ENCODE measurements at regions not wholly inside any gene's neighbourhood (a gene's known extent, or its start where the extent isn't known, plus 50 kb on each side); places are given as distances from the start of the nearest gene placed in this dataset.

- intact Hi-C loops (cut with DNase I), result no loop called here
- no peaks in the 10 kb centered on the region for H3K36me3 ChIP-seq (ENCODE audit: control insufficient read depth in 2 of 3, insufficient read depth in 3 of 3, low read length in 3 of 3)
- no peak overlapping the region for H3K27ac ChIP-seq (ENCODE audit: low read depth in 2 of 2, low read length in 2 of 2)
- DNase-seq (no peak), FAIRE-seq (no peak)
- H3K4me1 ChIP-seq (ENCODE audit: control insufficient read depth in 2 of 3, insufficient read depth in 2 of 3, low read depth in 1 of 3, low read length in 3 of 3), result no peaks in the 10 kb centered on the region
- no peaks in the 10 kb centered on the region for H3K27me3 ChIP-seq (ENCODE audit: control insufficient read depth, insufficient read depth, low read length)
- no peak overlapping the region for H3K4me3 ChIP-seq (ENCODE audit: low read length in 3 of 3)
- H3K9me3 ChIP-seq (ENCODE audit: control insufficient read depth in 2 of 3, insufficient read depth in 1 of 3, low read length in 3 of 3), result no peaks in the 10 kb centered on the region
- no peak overlapping the region for H3K9ac ChIP-seq (ENCODE audit: low read length in 3 of 3)
- TF ChIP-seq CTCF (IDR thresholded peaks at IDR 0.05; ENCODE audit: borderline replicate concordance, extremely low read depth, insufficient read depth), result no peak
These were observed 227.0 kb upstream of the SLITRK5 start for GRCh38 chr13:87444135-87444534.

GRCh38 chr13:87452281-87452680, 218.9 kb upstream of the SLITRK5 start:
- intact Hi-C loops (cut with DNase I), result no loop called here
- TF ChIP-seq CTCF (IDR thresholded peaks at IDR 0.05; ENCODE audit: borderline replicate concordance, extremely low read depth, insufficient read depth), result no peak
- no peaks in the 10 kb centered on the region for H3K36me3 ChIP-seq (ENCODE audit: control insufficient read depth in 2 of 3, insufficient read depth in 3 of 3, low read length in 3 of 3)
- no peaks in the 10 kb centered on the region for H3K9me3 ChIP-seq (ENCODE audit: control insufficient read depth in 2 of 3, insufficient read depth in 1 of 3, low read length in 3 of 3)
- H3K27ac ChIP-seq (ENCODE audit: low read depth in 2 of 2, low read length in 2 of 2), result no peak overlapping the region
- H3K9ac ChIP-seq (ENCODE audit: low read length in 3 of 3), result no peak overlapping the region
- FAIRE-seq, result no peak
- no peak for DNase-seq
- no peaks in the 10 kb centered on the region for H3K27me3 ChIP-seq (ENCODE audit: control insufficient read depth, insufficient read depth, low read length)
- no peak overlapping the region for H3K4me3 ChIP-seq (ENCODE audit: low read length in 3 of 3)
- H3K4me1 ChIP-seq (ENCODE audit: control insufficient read depth in 2 of 3, insufficient read depth in 2 of 3, low read depth in 1 of 3, low read length in 3 of 3), result no peaks in the 10 kb centered on the region

- Histone ChIP-seq H3K27me3 (ENCODE audit: control insufficient read depth, insufficient read depth, low read length) (no peaks in the 10 kb centered on the region), H3K4me3 (ENCODE audit: low read length in 3 of 3) (no peak overlapping the region), H3K36me3 (ENCODE audit: control insufficient read depth in 2 of 3, insufficient read depth in 3 of 3, low read length in 3 of 3) (no peaks in the 10 kb centered on the region), H3K9ac (ENCODE audit: low read length in 3 of 3) (no peak overlapping the region), H3K4me1 (ENCODE audit: control insufficient read depth in 2 of 3, insufficient read depth in 2 of 3, low read depth in 1 of 3, low read length in 3 of 3) (no peaks in the 10 kb centered on the region), H3K9me3 (ENCODE audit: control insufficient read depth in 2 of 3, insufficient read depth in 1 of 3, low read length in 3 of 3) (no peaks in the 10 kb centered on the region), H3K27ac (ENCODE audit: low read depth in 2 of 2, low read length in 2 of 2) (no peak overlapping the region)
- intact Hi-C loops (cut with DNase I), result no loop called here
- TF ChIP-seq CTCF (IDR thresholded peaks at IDR 0.05; ENCODE audit: borderline replicate concordance, extremely low read depth, insufficient read depth), result no peak
- DNase-seq (no peak), FAIRE-seq (no peak)
These were observed 217.9 kb upstream of the SLITRK5 start for GRCh38 chr13:87453244-87453643.

GRCh38 chr13:87459419-87459818, 211.8 kb upstream of the SLITRK5 start:
- Histone ChIP-seq H3K36me3 (ENCODE audit: control insufficient read depth in 2 of 3, insufficient read depth in 3 of 3, low read length in 3 of 3) (no peaks in the 10 kb centered on the region), H3K9ac (ENCODE audit: low read length in 3 of 3) (no peak overlapping the region), H3K27me3 (ENCODE audit: control insufficient read depth, insufficient read depth, low read length) (no peaks in the 10 kb centered on the region), H3K27ac (ENCODE audit: low read depth in 2 of 2, low read length in 2 of 2) (no peak overlapping the region), H3K4me3 (ENCODE audit: low read length in 3 of 3) (no peak overlapping the region), H3K4me1 (ENCODE audit: control insufficient read depth in 2 of 3, insufficient read depth in 2 of 3, low read depth in 1 of 3, low read length in 3 of 3) (no peaks in the 10 kb centered on the region), H3K9me3 (ENCODE audit: control insufficient read depth in 2 of 3, insufficient read depth in 1 of 3, low read length in 3 of 3) (no peaks in the 10 kb centered on the region)
- intact Hi-C loops (cut with DNase I), result no loop called here
- FAIRE-seq (no peak), DNase-seq (no peak)
- no peak for TF ChIP-seq CTCF (IDR thresholded peaks at IDR 0.05; ENCODE audit: borderline replicate concordance, extremely low read depth, insufficient read depth)

Measured in kidney (tissue), 13 donors.